Stimulated activated CD8-positive, alpha-beta memory T cell treated with anti-CD3 and anti-CD28 coated beads, Interleukin-7, amount 100 ng/mL, for 24 hours (primary cell): ENCODE measurements at regions not wholly inside any gene's neighbourhood (a gene's known extent, or its start where the extent isn't known, plus 50 kb on each side); places are given as distances from the start of the nearest gene placed in this dataset.
"Not testable (repeated sequence)": the region's sequence is repeated elsewhere in the genome, so short reads cannot be mapped to it uniquely, and the experiment has no call there.

Experiments
- DNase-seq: peaks from one replicate; pipeline ENCODE4 v3.0.0-alpha.2; 2020; ENCODE audit warnings: low read depth

- no peak for DNase-seq
Measured at GRCh38 chr22:17318817-17319216, 50.4 kb upstream of the CECR2 start.

GRCh38 chr22:17315310-17315709, 54.0 kb upstream of the CECR2 start:
- DNase-seq: no peak

- no peak for DNase-seq
Measured at GRCh38 chr22:17314487-17314886, 54.8 kb upstream of the CECR2 start.

GRCh38 chr22:17313626-17314025, 55.6 kb upstream of the CECR2 start:
- no peak for DNase-seq

- no peak for DNase-seq
Measured at GRCh38 chr22:17307566-17307965, 61.7 kb upstream of the CECR2 start.

- no peak for DNase-seq
Measured at GRCh38 chr22:17305076-17305475, 64.2 kb upstream of the CECR2 start.

GRCh38 chr22:17303840-17304779, 65.2 kb upstream of the CECR2 start:
- peak; percentile 15 for DNase-seq

- no peak for DNase-seq
Measured at GRCh38 chr22:17303441-17303839, 65.8 kb upstream of the CECR2 start.

- DNase-seq: no peak
Measured at GRCh38 chr22:17302616-17303015, 66.6 kb upstream of the CECR2 start.

GRCh38 chr22:17300926-17301325, 68.3 kb upstream of the CECR2 start:
- no peak for DNase-seq

- DNase-seq: not testable (repeated sequence)
Measured at GRCh38 chr22:17298805-17299502, 70.3 kb upstream of the CECR2 start.

GRCh38 chr22:17285656-17286055, 66.4 kb upstream of the ADA2 start:
- DNase-seq: no peak

- DNase-seq: no peak
Measured at GRCh38 chr22:17284888-17285287, 65.7 kb upstream of the ADA2 start.

GRCh38 chr22:17284466-17284865, 65.2 kb upstream of the ADA2 start:
- no peak for DNase-seq

GRCh38 chr22:17283865-17284264, 64.6 kb upstream of the ADA2 start:
- not testable (repeated sequence) for DNase-seq

GRCh38 chr22:17283423-17283822, 64.2 kb upstream of the ADA2 start:
- DNase-seq: no peak

- no peak for DNase-seq
Measured at GRCh38 chr22:17281440-17281841, 62.2 kb upstream of the ADA2 start.

- no peak for DNase-seq
Measured at GRCh38 chr22:17281026-17281425, 61.8 kb upstream of the ADA2 start.

- no peak for DNase-seq
Measured at GRCh38 chr22:17272511-17272991, 53.3 kb upstream of the ADA2 start.

GRCh38 chr22:17271711-17272451, 52.6 kb upstream of the ADA2 start:
- DNase-seq: no peak

- DNase-seq: no peak
Measured at GRCh38 chr22:17269607-17270261, 50.5 kb upstream of the ADA2 start.

GRCh38 chr22:17269224-17269606, 50.0 kb upstream of the ADA2 start:
- DNase-seq: no peak
